GM21529 (cell line): ENCODE measurements at regions not wholly inside any gene's neighbourhood (a gene's known extent, or its start where the extent isn't known, plus 50 kb on each side); places are given as distances from the start of the nearest gene placed in this dataset.
A peak's percentile ranks its signal among the peaks of the same experiment; 100 is the strongest.
"Not testable (repeated sequence)": the region's sequence is repeated elsewhere in the genome, so short reads cannot be mapped to it uniquely, and the experiment has no call there.

Experiments used
- ATAC-seq: cut with Tn5 transposase; IDR thresholded peaks from one replicate; pipeline ENCODE4 v1.9.1; 2021; ENCODE audit not compliant: unreplicated experiment

GRCh38 chr20:41731198-41731597 lies 113.0 kb upstream of the CHD6 start:
- not testable (repeated sequence) for ATAC-seq

- not testable (repeated sequence) for ATAC-seq
Measured at GRCh38 chr20:41727681-41728080, 109.5 kb upstream of the CHD6 start.

- no peak for ATAC-seq
Measured at GRCh38 chr20:41726727-41727126, 108.5 kb upstream of the CHD6 start.

- ATAC-seq: no peak
Measured at GRCh38 chr20:41719151-41719550, 101.0 kb upstream of the CHD6 start.

GRCh38 chr20:41717483-41717882 lies 99.3 kb upstream of the CHD6 start:
- ATAC-seq: no peak

- ATAC-seq: no peak
Measured at GRCh38 chr20:41716911-41717310, 98.7 kb upstream of the CHD6 start.

GRCh38 chr20:41716436-41716835 lies 98.3 kb upstream of the CHD6 start:
- no peak for ATAC-seq

GRCh38 chr20:41715526-41715925 lies 97.3 kb upstream of the CHD6 start:
- no peak for ATAC-seq

- ATAC-seq: no peak
Measured at GRCh38 chr20:41714030-41714429, 95.9 kb upstream of the CHD6 start.

- no peak for ATAC-seq
Measured at GRCh38 chr20:41704896-41705295, 86.7 kb upstream of the CHD6 start.

- no peak for ATAC-seq
Measured at GRCh38 chr20:41702647-41703046, 84.5 kb upstream of the CHD6 start.

- no peak for ATAC-seq
Measured at GRCh38 chr20:41701588-41702348, 83.6 kb upstream of the CHD6 start.

GRCh38 chr20:41699673-41700072 lies 81.5 kb upstream of the CHD6 start:
- not testable (repeated sequence) for ATAC-seq

GRCh38 chr20:41697861-41698559 lies 79.8 kb upstream of the CHD6 start:
- no peak for ATAC-seq

- no peak for ATAC-seq
Measured at GRCh38 chr20:41696428-41696827, 78.3 kb upstream of the CHD6 start.

- ATAC-seq: no peak
Measured at GRCh38 chr20:41694796-41695195, 76.6 kb upstream of the CHD6 start.

- peak; percentile 77 for ATAC-seq
Measured at GRCh38 chr20:41693136-41693979, 75.2 kb upstream of the CHD6 start.

GRCh38 chr20:41692479-41693135 lies 74.4 kb upstream of the CHD6 start:
- ATAC-seq: peak; percentile 59

- ATAC-seq: no peak
Measured at GRCh38 chr20:41691443-41691842, 73.3 kb upstream of the CHD6 start.

GRCh38 chr20:41690702-41691101 lies 72.5 kb upstream of the CHD6 start:
- ATAC-seq: no peak

GRCh38 chr20:41686961-41687360 lies 68.8 kb upstream of the CHD6 start:
- ATAC-seq: no peak
